GM12875 (cell line): ENCODE measurements at regions not wholly inside any gene's neighbourhood (a gene's known extent, or its start where the extent isn't known, plus 50 kb on each side); places are given as distances from the start of the nearest gene placed in this dataset.

Experiments
- H3K4me3 ChIP-seq: one replicate; pipeline ENCODE4 v1.5.1; 2011; ENCODE audit warnings: low read depth, low read length, control low read depth
- TF ChIP-seq, protein P1 (sequence below): IDR thresholded peaks from 2 replicates; pipeline ENCODE4 v1.5.1; 2011; ENCODE audit warnings: low read depth, mild to moderate bottlenecking, control low read depth, inconsistent platforms, low read length, moderate library complexity, borderline replicate concordance; ENCODE audit not compliant: insufficient read depth

DNA sequence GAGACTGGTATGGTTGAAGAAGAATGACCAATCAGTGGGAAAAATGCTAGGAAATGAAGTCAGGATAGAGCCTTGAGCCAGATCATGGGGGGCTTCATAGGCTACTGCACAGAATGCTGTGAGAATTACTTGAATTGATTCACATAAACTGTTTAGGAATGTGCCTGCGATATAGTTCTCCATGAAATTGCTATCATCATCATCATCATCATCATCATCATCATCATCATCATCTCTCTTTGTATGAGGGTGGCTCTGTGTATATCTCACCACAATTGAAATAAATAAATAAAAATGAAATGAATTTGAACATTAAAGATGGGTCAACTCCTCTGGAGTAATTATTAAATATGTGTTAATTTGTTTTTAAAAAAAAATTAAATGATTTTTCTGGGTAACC lies 148.6 kb upstream of the LEF1 start:
- TF ChIP-seq, protein P1, sequence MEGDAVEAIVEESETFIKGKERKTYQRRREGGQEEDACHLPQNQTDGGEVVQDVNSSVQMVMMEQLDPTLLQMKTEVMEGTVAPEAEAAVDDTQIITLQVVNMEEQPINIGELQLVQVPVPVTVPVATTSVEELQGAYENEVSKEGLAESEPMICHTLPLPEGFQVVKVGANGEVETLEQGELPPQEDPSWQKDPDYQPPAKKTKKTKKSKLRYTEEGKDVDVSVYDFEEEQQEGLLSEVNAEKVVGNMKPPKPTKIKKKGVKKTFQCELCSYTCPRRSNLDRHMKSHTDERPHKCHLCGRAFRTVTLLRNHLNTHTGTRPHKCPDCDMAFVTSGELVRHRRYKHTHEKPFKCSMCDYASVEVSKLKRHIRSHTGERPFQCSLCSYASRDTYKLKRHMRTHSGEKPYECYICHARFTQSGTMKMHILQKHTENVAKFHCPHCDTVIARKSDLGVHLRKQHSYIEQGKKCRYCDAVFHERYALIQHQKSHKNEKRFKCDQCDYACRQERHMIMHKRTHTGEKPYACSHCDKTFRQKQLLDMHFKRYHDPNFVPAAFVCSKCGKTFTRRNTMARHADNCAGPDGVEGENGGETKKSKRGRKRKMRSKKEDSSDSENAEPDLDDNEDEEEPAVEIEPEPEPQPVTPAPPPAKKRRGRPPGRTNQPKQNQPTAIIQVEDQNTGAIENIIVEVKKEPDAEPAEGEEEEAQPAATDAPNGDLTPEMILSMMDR: no peak
- no peak overlapping the region for H3K4me3 ChIP-seq

DNA sequence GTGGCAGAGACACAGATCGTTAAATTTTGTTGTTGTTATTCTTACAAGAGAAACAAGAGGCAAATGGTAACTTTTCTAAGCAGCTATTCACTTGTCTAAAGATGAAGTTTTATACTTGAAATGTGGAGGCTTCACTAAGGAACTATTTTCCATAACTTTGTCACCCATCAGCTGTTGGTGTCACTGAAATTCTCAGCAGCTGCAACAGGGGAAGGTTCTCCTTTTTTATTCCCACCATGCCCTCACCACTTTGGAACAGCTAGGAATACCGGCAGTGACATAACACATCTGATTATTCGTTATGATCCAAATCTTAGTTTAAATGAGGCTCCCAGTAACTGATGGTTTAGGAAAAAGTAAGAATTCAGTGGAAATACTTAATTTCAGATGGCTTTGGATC lies 147.0 kb upstream of the LEF1 start:
- TF ChIP-seq, protein P1: no peak
- no peak overlapping the region for H3K4me3 ChIP-seq

DNA sequence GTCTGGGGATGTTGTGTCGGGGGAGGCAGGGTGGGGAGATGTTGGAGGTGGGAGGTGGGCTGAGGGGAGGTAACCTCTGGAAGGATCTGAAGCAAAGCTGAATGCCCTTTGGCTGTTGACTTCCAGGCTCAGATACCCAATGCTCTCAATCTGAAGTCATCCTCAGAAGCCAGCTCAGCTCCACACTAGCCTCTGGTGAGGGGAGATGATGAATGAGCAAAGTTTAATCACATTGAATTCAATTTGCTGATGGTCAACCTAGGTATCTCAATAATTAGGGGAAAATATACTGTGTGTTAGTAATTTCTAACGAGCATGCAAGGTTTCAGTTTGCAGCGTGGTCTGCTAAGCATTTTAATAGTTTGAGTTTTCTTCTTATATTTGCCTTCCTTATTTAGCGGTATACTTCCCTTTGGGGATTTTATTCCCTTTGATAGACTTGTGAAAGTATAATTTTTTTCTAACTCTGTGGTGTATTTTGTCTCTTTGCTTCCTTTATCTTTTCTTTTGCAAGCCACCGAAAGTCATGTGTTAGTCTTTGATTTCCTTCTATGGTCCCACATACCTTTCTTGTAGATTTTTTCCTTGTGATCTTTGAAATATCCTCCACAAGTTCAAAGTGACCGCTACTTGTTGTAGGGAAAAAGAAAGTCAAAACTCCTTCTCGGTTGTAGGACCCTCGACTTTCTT lies 146.3 kb upstream of the LEF1 start:
- TF ChIP-seq, protein P1: no peak
- H3K4me3 ChIP-seq: no peak overlapping the region

DNA sequence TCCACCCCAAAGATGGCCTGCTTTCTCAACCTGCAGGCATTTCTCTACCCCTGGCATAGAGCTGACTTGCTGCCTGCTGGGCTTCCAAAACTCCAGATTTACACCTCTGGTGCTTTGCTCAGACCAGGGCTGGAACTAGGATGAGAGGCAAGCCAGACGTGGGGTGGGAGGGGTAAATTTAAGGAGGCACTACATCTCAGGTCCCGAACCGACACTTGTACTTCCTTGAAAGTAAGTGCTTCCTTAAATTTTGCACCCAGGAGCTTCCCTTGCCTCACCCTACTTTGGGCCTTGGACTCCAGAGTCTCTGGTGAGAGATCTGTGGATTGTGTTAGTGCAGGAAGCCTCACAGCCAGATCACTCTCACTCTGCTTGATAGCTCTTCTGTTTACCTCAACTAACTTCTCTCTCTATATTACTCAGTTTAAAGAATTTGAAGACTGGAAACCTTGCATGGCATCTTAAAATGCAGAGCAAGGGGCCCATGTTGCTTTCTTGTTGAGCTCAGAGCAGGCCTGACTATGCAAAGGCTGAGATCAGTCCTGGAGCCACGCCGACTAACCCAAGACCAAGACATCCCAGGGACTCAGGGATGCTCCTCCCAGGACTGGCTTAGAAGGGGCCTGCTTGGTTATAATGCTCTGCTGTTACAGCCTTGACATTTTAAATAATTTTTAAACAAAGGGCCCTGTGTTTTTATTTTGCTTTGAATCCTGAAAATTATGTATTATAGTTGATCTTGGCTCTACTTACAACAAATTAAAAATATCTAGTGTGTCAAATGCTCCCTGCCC lies 145.0 kb upstream of the LEF1 start:
- TF ChIP-seq, protein P1: no peak

DNA sequence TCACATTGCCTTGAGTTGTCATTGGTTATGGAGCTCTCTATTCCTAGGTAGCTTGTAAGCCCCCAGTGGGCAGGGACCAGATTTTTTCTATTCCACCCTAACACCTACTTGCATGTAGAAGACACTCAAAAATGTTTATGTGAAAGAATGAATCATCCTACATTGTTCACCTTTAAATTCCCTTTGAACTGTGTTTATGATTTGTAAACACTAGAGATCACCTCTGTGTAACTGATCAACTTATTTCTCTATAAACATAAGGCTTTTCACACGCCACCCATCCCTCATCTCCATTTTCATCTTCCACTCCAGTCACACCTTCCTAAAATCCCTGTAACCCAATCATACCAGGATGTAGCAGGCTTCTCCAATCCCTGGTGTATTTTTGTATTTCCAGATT lies 142.6 kb upstream of the LEF1 start:
- no peak overlapping the region for H3K4me3 ChIP-seq
- TF ChIP-seq, protein P1: no peak

More for the DNA sequence above, 145.0 kb upstream of the LEF1 start:
- no peak overlapping the region for H3K4me3 ChIP-seq

DNA sequence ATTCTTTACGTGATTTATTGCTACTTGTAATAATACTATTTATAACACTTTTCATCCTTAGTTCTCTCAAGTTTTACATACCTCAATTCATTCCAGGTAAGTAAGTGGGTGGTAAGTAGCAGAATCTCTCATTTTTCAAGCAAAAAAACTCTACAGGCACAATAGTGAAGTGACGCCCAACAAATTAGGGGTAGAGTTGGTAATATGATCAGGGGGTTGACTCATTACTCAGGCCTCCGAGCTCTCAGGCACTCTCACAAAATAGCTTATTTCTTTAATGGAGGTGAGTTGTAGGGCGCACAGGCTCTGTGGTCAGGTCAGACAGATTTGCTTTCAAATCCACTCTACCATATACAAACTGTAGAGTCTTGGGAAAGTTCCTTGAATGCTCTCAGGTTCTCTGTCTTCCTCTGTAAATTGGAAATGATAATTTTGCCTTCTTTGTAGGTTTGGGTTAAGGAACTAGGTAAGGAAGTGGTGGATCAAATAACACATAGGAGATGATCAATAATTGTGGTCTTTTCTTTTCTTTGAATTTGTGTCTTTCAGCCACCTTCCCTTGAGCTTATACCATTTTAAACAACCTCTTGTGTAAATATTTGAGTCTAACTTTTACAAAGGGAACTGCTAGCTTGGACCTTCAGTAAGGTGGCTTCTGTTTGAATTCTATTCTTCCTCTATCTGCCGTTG lies 134.9 kb upstream of the LEF1 start:
- H3K4me3 ChIP-seq: no peak overlapping the region
- TF ChIP-seq, protein P1: no peak
